GM03348 (cell line): ENCODE measurements at regions not wholly inside any gene's neighbourhood (a gene's known extent, or its start where the extent isn't known, plus 50 kb on each side); places are given as distances from the start of the nearest gene placed in this dataset.

ENCODE experiments used
- DNase-seq: peaks from one replicate; pipeline ENCODE4 v3.0.0; 2012; ENCODE audit warnings: low spot score

- DNase-seq: peak; percentile 13
Observed at GRCh38 chr9:86452201-86452828, 98.1 kb upstream of the TUT7 start.

- DNase-seq: no peak
Observed at GRCh38 chr9:86449246-86449645, 95.0 kb upstream of the TUT7 start.

- DNase-seq: no peak
Observed at GRCh38 chr9:86445671-86446070, 91.5 kb upstream of the TUT7 start.

- DNase-seq: no peak
Observed at GRCh38 chr9:86443992-86444391, 89.8 kb upstream of the TUT7 start.

- peak; percentile 80 for DNase-seq
Observed at GRCh38 chr9:86434039-86434726, 80.0 kb upstream of the TUT7 start.

GRCh38 chr9:86424251-86424891 lies 70.2 kb upstream of the TUT7 start:
- no peak for DNase-seq

- DNase-seq: peak; percentile 66
Observed at GRCh38 chr9:86413971-86414880, 60.0 kb upstream of the TUT7 start.

- DNase-seq: no peak
Observed at GRCh38 chr9:86410281-86410680, 56.1 kb upstream of the TUT7 start.

GRCh38 chr9:86408121-86408520 lies 53.9 kb upstream of the TUT7 start:
- DNase-seq: no peak

- peak; percentile 10 for DNase-seq
Observed at GRCh38 chr9:86407022-86407421, 52.8 kb upstream of the TUT7 start.

- DNase-seq: peak; percentile 63
Observed at GRCh38 chr9:86406366-86406765, 52.2 kb upstream of the TUT7 start.

GRCh38 chr9:86405926-86406325 lies 51.7 kb upstream of the TUT7 start:
- DNase-seq: peak; percentile 74

GRCh38 chr9:86405086-86405491 lies 50.9 kb upstream of the TUT7 start:
- DNase-seq: no peak
